ENCODE measurements at regions not wholly inside any gene's neighbourhood (a gene's known extent, or its start where the extent isn't known, plus 50 kb on each side); places are given as distances from the start of the nearest gene placed in this dataset.

DNA sequence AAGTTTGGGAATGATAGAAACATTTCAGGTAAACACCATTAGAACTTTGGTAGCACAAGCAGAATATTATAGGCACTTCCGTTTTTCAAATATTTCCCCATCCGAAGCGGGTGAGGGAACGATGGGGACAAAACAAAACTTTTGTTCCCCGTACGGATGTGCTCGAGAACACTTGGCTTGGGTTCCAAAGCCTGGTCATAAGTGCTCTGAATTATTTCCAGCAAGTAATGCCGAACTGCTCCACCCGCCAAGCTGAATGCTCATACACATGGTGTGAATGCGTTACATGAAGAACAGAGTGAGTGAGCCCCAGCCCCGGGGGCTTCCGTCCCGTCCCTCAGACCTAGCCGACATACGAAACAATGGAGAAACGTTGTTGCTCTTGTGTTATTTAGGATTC, 438.2 kb upstream of the ARRDC4 start (continued):
- TF ChIP-seq, protein P1, sequence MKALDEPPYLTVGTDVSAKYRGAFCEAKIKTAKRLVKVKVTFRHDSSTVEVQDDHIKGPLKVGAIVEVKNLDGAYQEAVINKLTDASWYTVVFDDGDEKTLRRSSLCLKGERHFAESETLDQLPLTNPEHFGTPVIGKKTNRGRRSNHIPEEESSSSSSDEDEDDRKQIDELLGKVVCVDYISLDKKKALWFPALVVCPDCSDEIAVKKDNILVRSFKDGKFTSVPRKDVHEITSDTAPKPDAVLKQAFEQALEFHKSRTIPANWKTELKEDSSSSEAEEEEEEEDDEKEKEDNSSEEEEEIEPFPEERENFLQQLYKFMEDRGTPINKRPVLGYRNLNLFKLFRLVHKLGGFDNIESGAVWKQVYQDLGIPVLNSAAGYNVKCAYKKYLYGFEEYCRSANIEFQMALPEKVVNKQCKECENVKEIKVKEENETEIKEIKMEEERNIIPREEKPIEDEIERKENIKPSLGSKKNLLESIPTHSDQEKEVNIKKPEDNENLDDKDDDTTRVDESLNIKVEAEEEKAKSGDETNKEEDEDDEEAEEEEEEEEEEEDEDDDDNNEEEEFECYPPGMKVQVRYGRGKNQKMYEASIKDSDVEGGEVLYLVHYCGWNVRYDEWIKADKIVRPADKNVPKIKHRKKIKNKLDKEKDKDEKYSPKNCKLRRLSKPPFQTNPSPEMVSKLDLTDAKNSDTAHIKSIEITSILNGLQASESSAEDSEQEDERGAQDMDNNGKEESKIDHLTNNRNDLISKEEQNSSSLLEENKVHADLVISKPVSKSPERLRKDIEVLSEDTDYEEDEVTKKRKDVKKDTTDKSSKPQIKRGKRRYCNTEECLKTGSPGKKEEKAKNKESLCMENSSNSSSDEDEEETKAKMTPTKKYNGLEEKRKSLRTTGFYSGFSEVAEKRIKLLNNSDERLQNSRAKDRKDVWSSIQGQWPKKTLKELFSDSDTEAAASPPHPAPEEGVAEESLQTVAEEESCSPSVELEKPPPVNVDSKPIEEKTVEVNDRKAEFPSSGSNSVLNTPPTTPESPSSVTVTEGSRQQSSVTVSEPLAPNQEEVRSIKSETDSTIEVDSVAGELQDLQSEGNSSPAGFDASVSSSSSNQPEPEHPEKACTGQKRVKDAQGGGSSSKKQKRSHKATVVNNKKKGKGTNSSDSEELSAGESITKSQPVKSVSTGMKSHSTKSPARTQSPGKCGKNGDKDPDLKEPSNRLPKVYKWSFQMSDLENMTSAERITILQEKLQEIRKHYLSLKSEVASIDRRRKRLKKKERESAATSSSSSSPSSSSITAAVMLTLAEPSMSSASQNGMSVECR (CRISPR knock-in tag; IDR thresholded peaks at IDR 0.05), result no peak
- TF ChIP-seq, protein P2, sequence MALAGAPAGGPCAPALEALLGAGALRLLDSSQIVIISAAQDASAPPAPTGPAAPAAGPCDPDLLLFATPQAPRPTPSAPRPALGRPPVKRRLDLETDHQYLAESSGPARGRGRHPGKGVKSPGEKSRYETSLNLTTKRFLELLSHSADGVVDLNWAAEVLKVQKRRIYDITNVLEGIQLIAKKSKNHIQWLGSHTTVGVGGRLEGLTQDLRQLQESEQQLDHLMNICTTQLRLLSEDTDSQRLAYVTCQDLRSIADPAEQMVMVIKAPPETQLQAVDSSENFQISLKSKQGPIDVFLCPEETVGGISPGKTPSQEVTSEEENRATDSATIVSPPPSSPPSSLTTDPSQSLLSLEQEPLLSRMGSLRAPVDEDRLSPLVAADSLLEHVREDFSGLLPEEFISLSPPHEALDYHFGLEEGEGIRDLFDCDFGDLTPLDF (CRISPR knock-in tag; IDR thresholded peaks at IDR 0.05), result no peak
- TF ChIP-seq SAP30 (IDR thresholded peaks at IDR 0.05; ENCODE audit: borderline replicate concordance, insufficient read depth, low read depth, low read length, poor library complexity, severe bottlenecking), result no peak

DNA sequence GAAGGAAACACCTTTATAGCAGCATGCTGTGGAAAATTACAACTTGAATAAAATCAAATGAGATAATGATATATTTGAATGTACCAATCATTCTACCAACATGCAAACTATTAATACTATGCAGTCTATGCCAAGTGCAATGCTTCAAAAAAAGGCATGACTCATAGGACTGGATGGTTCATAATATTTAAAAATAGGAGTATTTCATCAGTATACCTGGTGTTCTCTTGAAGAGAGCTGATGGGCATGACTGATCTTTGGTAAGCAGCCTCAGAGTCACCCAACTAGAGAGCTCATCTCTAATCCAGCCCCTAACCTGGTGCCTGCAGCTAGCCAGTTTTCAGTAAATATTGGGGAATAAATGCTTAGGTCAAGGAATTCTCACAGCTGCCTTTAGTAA, 434.7 kb upstream of the ARRDC4 start:
- no peak overlapping the region for H2AFZ ChIP-seq (ENCODE audit: low read depth, low read length)
- H3K27ac ChIP-seq (ENCODE audit: extremely low read depth, low read depth, low read length), result no peak overlapping the region
- H3K9ac ChIP-seq (ENCODE audit: insufficient read depth in 1 of 2, low read depth in 2 of 2, low read length in 2 of 2), result no peak overlapping the region
- no peak overlapping the region for H3K4me3 ChIP-seq
- H3K9me1 ChIP-seq (ENCODE audit: control insufficient read depth, insufficient read depth, low read length), result no peaks in the 10 kb centered on the region
- H3K36me3 ChIP-seq (ENCODE audit: control insufficient read depth, insufficient read depth, low read length), result no peaks in the 10 kb centered on the region
- POLR2A ChIA-PET, result no interaction called here
- no peak for FAIRE-seq
- no peak for ATAC-seq
- no peaks in the 10 kb centered on the region for H4K20me1 ChIP-seq (replicated peaks; ENCODE audit: control insufficient read depth, insufficient read depth, low read length)
- no peaks in the 10 kb centered on the region for H3K27me3 ChIP-seq (ENCODE audit: control insufficient read depth in 2 of 2, insufficient read depth in 2 of 2, low read length in 2 of 2)
- CTCF ChIA-PET (ENCODE audit: low intra/inter-chr PET ratio), result no interaction called here
- H3K79me2 ChIP-seq (ENCODE audit: control insufficient read depth, insufficient read depth, low read length), result no peaks in the 10 kb centered on the region
- intact Hi-C loops (cut with micrococcal nuclease) (no loop called here), in situ Hi-C loops (cut with MboI) (no loop called here)
- no peaks in the 10 kb centered on the region for H3K4me1 ChIP-seq (replicated peaks in 1 of 2; ENCODE audit: control insufficient read depth in 2 of 2, insufficient read depth in 2 of 2, low read length in 2 of 2)
- no peaks in the 10 kb centered on the region for H3K9me3 ChIP-seq (replicated peaks; ENCODE audit: control insufficient read depth, insufficient read depth, low read depth, low read length)
- no TSS peak for BruUV-seq (replicated peaks)
- DNase-seq (ENCODE audit: extremely low read depth in 1 of 4, low spot score in 3 of 4), result no peak
- no peak overlapping the region for H3K4me2 ChIP-seq (ENCODE audit: insufficient read depth, low read length)
- TF ChIP-seq FOS (IDR thresholded peaks at IDR 0.05; ENCODE audit: extremely low read depth, insufficient read length) (no peak), SAFB2 (IDR thresholded peaks at IDR 0.05; ENCODE audit: borderline replicate concordance, low read depth, low read length, severe bottlenecking) (no peak), EP300 (IDR thresholded peaks at IDR 0.05; ENCODE audit: low read length) (no peak), MBD2 (IDR thresholded peaks at IDR 0.05; ENCODE audit: borderline replicate concordance, low read depth) (no peak)
- TF ChIP-seq, protein P3, sequence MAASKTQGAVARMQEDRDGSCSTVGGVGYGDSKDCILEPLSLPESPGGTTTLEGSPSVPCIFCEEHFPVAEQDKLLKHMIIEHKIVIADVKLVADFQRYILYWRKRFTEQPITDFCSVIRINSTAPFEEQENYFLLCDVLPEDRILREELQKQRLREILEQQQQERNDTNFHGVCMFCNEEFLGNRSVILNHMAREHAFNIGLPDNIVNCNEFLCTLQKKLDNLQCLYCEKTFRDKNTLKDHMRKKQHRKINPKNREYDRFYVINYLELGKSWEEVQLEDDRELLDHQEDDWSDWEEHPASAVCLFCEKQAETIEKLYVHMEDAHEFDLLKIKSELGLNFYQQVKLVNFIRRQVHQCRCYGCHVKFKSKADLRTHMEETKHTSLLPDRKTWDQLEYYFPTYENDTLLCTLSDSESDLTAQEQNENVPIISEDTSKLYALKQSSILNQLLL (CRISPR knock-in tag; IDR thresholded peaks at IDR 0.05; ENCODE audit: borderline replicate concordance), result no peak
- TF ChIP-seq, protein P4, sequence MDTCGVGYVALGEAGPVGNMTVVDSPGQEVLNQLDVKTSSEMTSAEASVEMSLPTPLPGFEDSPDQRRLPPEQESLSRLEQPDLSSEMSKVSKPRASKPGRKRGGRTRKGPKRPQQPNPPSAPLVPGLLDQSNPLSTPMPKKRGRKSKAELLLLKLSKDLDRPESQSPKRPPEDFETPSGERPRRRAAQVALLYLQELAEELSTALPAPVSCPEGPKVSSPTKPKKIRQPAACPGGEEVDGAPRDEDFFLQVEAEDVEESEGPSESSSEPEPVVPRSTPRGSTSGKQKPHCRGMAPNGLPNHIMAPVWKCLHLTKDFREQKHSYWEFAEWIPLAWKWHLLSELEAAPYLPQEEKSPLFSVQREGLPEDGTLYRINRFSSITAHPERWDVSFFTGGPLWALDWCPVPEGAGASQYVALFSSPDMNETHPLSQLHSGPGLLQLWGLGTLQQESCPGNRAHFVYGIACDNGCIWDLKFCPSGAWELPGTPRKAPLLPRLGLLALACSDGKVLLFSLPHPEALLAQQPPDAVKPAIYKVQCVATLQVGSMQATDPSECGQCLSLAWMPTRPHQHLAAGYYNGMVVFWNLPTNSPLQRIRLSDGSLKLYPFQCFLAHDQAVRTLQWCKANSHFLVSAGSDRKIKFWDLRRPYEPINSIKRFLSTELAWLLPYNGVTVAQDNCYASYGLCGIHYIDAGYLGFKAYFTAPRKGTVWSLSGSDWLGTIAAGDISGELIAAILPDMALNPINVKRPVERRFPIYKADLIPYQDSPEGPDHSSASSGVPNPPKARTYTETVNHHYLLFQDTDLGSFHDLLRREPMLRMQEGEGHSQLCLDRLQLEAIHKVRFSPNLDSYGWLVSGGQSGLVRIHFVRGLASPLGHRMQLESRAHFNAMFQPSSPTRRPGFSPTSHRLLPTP (IDR thresholded peaks at IDR 0.05; ENCODE audit: borderline replicate concordance, extremely low read depth, insufficient read length), result no peak

Data from K562 (cell line).